NCI-H524 treated with DMSO at 0.1 percent for 48 hours (cell line): ENCODE measurements at regions not wholly inside any gene's neighbourhood (a gene's known extent, or its start where the extent isn't known, plus 50 kb on each side); places are given as distances from the start of the nearest gene placed in this dataset.
"Not testable (repeated sequence)": the region's sequence is repeated elsewhere in the genome, so short reads cannot be mapped to it uniquely, and the experiment has no call there.

Source experiments
- DNase-seq: peaks from one replicate; lab custom pipeline; 2025; lab: John Stamatoyannopoulos, UW

DNA sequence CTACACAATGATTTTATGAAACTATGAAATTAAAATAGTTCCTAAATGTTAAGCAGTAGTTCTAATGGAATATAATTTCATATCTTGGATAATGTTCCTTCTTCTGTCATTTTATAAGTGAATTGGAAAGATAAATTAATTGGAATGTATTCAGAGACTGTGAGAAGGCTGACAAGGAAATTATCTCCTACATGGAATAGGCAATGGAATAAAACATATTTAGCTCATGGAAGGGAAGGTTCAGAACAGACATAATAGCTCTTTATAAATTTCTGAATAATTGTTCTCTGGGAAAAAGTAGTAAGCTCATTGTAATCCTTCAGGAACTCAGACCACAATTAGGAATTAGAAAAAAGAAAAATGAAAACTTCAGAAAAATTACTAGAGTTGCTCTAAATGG, 1172.3 kb upstream of the SORCS1 start:
- DNase-seq, result no peak

DNA sequence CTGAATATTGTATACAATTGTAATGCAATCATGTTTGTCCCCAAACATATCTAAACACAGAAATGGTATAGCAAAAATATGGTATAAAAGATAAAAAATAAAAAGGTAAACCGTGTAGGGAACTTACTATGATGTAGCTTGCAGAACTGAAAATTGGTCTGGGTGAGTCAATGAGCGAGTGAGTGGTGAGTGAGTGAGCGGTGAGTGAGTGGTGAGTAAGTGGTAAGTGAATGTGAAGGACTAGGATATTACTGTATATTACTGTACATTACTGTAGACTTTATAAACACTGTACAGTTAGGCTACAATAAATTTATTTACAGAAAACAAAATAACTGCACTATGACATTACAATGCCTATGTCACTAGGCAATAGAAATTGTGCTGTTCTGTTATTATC, 1163.2 kb upstream of the SORCS1 start:
- no peak for DNase-seq

- no peak for DNase-seq
Observed at GRCh38 chr10:108323274-108323798, 1158.8 kb upstream of the SORCS1 start.

DNA sequence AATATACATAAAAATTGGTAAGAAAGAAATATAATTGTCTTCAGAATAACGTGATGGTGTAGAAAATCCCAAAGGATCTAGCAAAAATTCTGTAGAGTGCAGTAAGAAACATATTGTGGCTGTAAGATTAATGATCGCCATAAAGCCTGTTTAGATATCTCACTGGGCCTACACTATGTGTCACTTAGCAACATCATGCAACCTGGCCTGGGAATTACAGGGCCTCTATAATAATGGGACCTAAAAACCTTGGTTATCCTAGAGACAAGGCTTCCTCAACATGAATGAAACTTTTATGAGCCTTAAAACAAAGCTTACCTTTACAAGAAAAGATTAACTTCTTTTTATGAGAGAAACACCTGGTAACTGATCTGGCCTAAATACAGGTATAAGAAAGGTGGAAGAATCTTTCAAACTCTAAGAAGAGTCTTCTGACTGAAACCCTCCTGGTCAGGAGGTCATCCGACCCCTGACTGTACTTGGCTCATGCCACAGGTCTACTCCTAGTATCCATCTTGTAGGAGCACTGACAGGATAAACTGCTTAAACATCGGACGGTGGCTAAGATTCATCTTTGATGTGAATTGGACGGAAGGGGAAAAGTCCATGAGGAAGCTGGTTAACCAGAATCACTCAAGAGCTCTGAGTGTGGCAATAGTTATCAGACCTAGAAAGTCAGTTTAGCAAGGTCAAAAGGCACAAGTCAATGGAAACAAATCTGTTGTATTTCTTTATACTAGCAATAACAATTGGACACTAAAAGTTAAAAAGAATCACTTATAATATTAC, 1155.1 kb upstream of the SORCS1 start:
- no peak for DNase-seq

DNA sequence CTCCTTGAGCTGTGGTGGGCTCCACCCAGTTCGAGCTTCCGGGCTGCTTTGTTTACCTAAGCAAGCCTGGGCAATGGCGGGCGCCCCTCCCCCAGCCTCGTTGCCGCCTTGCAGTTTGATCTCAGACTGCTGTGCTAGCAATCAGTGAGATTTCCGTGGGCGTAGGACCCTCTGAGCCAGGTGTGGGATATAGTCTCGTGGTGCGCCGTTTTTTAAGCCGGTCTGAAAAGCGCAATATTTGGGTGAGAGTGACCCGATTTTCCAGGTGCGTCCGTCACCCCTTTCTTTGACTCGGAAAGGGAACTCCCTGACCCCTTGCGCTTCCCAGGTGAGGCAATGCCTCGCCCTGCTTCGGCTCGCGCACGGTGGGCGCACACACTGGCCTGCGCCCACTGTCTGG, 1151.1 kb upstream of the SORCS1 start:
- not testable (repeated sequence) for DNase-seq

DNA sequence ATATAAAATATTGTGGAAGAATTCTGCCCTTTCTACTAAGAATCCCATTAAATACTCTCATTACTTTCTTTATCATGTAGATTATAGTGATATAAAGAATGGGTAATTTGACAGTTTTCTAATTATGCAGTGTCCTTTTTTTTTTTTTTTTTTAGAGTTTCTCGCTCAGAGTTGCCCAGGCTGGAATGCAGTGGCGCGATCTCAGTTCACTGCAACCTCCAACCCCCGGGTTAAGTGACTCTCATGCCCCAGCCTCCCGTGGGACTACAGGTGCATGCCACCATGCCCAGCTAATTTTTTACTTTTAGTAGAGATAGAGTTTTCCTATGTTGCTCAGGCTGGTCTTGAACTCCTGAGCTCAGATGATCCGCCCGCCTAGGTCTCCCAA, 1143.4 kb upstream of the SORCS1 start:
- no peak for DNase-seq

DNA sequence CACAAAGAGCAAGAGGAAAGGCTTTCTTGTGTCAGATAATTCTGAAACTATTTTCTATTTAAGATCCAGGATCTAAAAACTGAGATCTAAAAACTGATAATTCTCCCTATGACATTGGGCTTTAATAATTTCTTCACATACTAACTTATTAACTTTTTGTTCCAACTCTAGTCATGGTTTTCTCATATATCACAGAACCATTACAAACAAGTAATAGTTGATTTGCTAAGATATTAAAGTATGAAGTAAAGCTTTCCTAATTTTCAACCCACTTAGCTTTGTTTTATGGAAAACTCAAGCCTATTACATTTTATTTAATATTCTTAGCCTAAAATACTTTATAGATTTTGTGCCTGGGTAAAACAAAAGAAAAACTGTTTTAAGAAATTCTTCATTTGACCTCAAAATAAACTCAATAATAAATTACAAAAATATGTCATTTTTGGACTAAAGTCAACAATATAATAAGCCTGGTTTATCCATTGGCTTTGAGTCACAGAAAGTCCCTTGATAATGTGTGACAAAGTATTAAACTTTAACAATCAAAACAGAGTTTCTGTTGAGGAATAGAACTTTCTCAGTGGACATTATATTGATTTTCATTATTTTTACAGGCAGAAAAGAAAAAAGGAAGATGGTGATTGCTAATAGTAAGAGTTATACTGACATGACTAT, 1142.9 kb upstream of the SORCS1 start:
- DNase-seq, result no peak

DNA sequence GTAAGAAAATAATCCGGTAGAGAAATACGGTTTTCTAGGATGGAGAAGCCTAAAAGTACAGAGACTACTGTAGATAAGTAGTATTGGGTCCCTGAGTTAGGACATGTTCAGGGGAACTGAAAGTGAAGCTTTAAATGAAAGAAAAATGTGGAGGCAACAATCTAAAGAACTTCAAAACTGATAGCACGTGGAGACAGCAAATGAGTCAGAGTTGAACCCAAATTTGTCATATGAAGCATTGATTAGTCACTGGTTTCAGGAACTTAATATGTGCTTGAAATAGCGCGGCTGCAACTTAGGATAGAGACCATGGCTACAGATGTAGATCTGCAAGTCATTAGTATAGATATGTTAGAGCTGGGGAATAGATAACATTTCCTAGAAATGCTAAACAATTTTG, 1138.6 kb upstream of the SORCS1 start:
- DNase-seq, result no peak

DNA sequence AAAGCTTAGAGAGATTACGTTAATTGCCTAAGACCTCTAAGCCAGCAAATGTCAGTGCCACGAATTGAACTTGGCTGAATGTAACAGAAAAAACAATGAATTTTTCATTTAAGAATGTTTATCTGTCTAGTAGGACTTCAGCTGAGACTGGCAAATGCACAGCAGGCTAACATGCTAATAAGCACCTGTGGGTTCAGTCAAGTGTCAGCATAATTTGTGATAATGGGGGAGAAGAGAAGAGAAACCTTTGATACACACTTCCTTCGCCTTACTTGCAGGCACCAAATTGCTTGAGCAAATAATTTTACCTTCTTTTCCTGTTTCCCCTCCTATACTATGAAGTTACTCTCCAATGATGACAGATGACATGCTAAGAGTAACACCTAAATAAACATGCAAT, 1136.5 kb upstream of the SORCS1 start:
- no peak for DNase-seq

- no peak for DNase-seq
Observed at GRCh38 chr10:108290823-108291222, 1126.3 kb upstream of the SORCS1 start.

GRCh38 chr10:108275895-108276685, 1111.6 kb upstream of the SORCS1 start:
- DNase-seq, result no peak

GRCh38 chr10:108260383-108260906, 1095.9 kb upstream of the SORCS1 start:
- no peak for DNase-seq

- DNase-seq, result no peak
Observed at GRCh38 chr10:108254089-108254488, 1089.6 kb upstream of the SORCS1 start.

- DNase-seq, result no peak
Observed at GRCh38 chr10:108252771-108253170, 1088.3 kb upstream of the SORCS1 start.

DNA sequence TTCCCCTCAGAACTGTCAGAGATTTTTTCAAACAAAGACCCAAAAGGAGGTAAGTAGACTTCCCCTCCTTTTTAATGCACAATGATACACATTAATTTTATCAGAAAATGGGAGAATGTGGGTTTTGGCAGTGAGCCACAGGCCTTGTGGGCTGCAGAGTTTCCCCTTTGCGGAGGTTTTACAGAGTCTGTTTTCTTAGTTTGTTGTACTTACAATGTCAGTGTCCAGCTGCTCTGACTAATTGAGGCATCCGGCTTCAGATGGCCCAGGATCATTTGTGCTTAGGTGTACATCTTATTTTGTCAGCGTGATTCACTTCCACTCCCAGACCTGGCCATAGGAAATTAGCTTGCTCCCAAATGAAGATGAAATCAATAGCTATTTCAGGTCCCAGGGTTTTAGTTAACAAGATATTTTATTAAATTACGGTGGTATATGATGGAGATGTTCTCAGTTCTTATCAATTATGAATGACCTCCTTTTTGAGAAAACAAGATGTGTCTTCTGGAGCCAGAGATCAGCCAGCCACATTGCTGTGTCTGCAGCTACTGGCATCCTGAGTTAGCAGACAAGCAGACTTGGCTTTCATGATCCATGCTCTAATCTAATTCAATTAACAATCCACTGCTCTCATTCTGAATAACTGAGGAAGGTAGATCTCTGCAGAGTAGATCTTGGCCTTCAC, 1086.6 kb upstream of the SORCS1 start:
- no peak for DNase-seq

DNA sequence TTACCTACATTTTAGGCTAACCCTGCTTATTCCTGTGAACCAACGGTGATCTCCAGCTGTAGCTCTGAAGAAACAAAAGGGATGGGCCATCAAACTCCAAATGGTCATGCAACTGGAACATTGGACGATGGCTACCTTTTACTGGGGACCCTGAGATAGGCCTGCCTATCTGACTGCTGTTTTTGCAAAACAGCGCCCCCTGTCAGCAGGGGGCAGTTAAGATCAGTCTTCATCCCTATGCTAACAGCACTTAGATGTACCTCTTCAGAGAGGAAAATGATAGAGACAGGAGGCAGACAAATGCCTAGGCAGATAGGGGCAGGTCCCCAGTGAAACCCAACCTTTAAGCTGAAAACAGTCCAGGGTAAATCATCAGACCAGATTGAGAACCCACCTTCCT, 1085.4 kb upstream of the SORCS1 start:
- DNase-seq, result no peak

GRCh38 chr10:108244443-108245228, 1080.1 kb upstream of the SORCS1 start:
- DNase-seq, result no peak

DNA sequence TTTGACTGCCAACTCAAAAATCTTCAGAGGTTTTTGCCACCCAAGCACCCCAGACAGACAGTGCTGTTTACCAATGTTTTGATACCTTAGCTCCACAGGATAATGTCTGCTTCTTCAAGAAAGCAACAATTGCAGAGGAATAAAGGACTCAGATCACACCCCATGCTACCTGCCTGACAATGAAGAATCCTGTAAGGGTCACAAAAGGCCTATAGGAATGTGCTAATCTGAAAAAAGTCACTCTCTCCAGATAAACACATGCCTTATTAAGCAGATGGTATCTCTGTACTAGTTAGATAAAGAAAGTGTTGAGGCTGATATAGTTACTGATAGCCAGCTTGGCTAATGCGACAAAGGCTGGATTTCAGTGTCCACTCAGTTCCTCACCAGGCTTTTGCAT, 1076.7 kb upstream of the SORCS1 start:
- DNase-seq, result no peak

DNA sequence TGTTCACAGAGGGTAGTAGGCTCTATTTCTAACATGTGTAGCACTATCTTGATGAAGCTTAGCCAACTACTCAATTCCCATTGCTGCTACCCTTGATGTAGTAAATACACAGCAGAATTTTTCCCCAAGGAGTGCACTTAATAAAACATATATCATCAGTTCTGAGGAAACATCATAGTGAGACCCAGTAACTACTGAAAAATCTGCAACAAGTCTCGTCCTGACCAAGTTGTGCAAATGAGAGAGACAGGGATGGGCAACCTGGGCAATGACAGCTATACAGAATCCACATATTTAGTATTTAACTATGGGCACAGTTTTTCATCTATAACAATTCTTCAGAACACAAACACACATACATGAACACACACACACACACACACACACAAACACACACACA, 1073.8 kb upstream of the SORCS1 start:
- no peak for DNase-seq

DNA sequence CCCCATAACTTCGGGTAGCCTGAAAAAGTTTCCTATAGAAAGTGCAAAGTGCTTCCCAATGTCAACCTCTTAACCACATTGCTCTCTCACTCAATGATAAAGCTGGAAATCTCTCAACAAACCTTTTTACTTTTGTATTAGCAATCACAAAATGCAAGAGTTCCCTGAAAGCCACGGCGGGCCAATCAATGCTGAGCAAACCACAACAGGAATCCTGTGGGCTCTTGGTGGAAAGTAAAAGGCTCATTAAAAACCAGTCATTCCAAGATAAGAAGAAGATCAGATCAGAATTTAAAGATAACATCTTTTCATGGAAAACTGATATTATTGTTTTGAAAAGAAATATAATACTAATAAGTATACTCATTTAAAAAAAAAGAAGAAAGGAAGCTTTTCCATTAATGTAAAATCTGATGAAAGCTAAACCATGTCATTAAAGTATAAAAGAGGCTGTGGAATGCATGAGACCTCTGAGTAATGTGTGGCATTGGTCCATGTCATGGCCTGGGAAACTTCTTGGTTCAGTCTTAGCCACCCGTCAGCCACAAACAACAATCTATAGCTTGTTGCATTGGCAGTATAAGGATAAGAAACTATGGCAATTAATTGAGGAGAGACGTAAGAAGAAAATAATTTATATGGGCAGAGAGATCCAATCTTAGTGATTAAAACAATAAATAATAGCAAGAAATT, 1066.1 kb upstream of the SORCS1 start:
- DNase-seq, result no peak
